Calu3 (cell line): ENCODE measurements at regions not wholly inside any gene's neighbourhood (a gene's known extent, or its start where the extent isn't known, plus 50 kb on each side); places are given as distances from the start of the nearest gene placed in this dataset.

ENCODE experiments used
- BruUV-seq: library from RNA; stranded (reverse); fragments of 400-500 nt; replicated peaks from 2 replicates; lab custom pipeline; 2021; lab: Mats Ljungman, UMichigan
- CTCF ChIA-PET: fragments of 300-600 bp; sonication (Branson Sonifier 250); formaldehyde crosslinking; loops from one replicate; lab custom pipeline; 2022; ENCODE audit warnings: antibody characterized with exemption; lab: Charles Lee
- DNase-seq: peaks from one replicate; pipeline ENCODE4 v3.0.0; 2022
- H3K27ac Mint-ChIP-seq: one replicate; pipeline ENCODE4 v1.8.0; 2022; ENCODE audit warnings: mixed read lengths; ENCODE audit not compliant: unreplicated experiment
- H3K27me3 Mint-ChIP-seq: one replicate; pipeline ENCODE4 v1.8.0; 2022; ENCODE audit warnings: mixed read lengths; ENCODE audit not compliant: unreplicated experiment
- H3K36me3 Mint-ChIP-seq: one replicate; pipeline ENCODE4 v1.8.0; 2022; ENCODE audit warnings: mild to moderate bottlenecking, moderate library complexity, mixed read lengths; ENCODE audit not compliant: insufficient read depth, unreplicated experiment
- H3K4me1 Mint-ChIP-seq: one replicate; pipeline ENCODE4 v1.8.0; 2022; ENCODE audit warnings: mild to moderate bottlenecking, low read depth, mixed read lengths; ENCODE audit not compliant: unreplicated experiment
- H3K4me3 Mint-ChIP-seq: one replicate; pipeline ENCODE4 v1.8.0; 2022; ENCODE audit warnings: mild to moderate bottlenecking, low read depth, moderate library complexity, mixed read lengths; ENCODE audit not compliant: unreplicated experiment
- H3K9me3 Mint-ChIP-seq: one replicate; pipeline ENCODE4 v1.8.0; 2022; ENCODE audit warnings: low read depth, mixed read lengths; ENCODE audit not compliant: unreplicated experiment
- intact Hi-C: fragments of 100-400 bp; cut with micrococcal nuclease; formaldehyde crosslinking; loops from one replicate; pipeline ENCODE4 v1.10.0; 2022; ENCODE audit not compliant: unreplicated experiment
- TF ChIP-seq, protein P1 (sequence below): fragments of 200-600 bp; IDR thresholded peaks from one replicate; pipeline ENCODE4 v1.8.0; 2022; ENCODE audit warnings: antibody characterized with exemption; ENCODE audit not compliant: unreplicated experiment

DNA sequence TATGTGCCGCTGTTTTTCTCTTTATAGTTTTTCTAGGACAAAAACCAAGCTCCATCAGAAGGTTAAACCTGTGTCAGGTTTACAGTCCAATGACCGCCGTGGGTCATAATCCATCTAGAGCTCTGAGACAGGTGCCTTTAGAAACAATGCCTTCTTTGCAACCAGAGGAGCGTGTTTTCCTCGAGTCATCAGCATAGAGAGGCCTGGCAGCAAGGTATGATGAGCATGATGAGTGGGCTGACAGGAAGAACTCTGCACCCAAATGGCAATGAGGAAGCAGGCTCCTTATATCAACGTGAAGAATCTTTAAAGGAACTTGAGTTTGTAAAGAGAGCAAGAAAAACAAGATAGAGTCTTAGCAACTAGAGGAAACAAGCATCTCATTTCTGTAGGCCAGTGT, 60.5 kb upstream of the NUDT4 start:
- peak; percentile 14 for DNase-seq
- H3K4me3 Mint-ChIP-seq, result no peak overlapping the region
- peak overlapping the region; percentile 50 for H3K27ac Mint-ChIP-seq
- BruUV-seq, result no TSS peak
- intact Hi-C loops, result loop anchor here (1.0 to 10.0 kb wide), 3 partner anchors 60 to 292 kb away; partner anchors contain the start of gene NUDT4
- CTCF ChIA-PET, result interaction anchor here (0.7 kb wide), 1 partner anchor 294 kb away, joined by 6 read pairs; no protein-coding TSS in a partner anchor
- H3K9me3 Mint-ChIP-seq, result no peaks in the 10 kb centered on the region
- peaks cover 64% of the 10 kb centered on the region for H3K4me1 Mint-ChIP-seq
- peaks cover 34% of the 10 kb centered on the region for H3K36me3 Mint-ChIP-seq
- H3K27me3 Mint-ChIP-seq, result no peaks in the 10 kb centered on the region
- TF ChIP-seq, protein P1, sequence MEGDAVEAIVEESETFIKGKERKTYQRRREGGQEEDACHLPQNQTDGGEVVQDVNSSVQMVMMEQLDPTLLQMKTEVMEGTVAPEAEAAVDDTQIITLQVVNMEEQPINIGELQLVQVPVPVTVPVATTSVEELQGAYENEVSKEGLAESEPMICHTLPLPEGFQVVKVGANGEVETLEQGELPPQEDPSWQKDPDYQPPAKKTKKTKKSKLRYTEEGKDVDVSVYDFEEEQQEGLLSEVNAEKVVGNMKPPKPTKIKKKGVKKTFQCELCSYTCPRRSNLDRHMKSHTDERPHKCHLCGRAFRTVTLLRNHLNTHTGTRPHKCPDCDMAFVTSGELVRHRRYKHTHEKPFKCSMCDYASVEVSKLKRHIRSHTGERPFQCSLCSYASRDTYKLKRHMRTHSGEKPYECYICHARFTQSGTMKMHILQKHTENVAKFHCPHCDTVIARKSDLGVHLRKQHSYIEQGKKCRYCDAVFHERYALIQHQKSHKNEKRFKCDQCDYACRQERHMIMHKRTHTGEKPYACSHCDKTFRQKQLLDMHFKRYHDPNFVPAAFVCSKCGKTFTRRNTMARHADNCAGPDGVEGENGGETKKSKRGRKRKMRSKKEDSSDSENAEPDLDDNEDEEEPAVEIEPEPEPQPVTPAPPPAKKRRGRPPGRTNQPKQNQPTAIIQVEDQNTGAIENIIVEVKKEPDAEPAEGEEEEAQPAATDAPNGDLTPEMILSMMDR, result no peak

DNA sequence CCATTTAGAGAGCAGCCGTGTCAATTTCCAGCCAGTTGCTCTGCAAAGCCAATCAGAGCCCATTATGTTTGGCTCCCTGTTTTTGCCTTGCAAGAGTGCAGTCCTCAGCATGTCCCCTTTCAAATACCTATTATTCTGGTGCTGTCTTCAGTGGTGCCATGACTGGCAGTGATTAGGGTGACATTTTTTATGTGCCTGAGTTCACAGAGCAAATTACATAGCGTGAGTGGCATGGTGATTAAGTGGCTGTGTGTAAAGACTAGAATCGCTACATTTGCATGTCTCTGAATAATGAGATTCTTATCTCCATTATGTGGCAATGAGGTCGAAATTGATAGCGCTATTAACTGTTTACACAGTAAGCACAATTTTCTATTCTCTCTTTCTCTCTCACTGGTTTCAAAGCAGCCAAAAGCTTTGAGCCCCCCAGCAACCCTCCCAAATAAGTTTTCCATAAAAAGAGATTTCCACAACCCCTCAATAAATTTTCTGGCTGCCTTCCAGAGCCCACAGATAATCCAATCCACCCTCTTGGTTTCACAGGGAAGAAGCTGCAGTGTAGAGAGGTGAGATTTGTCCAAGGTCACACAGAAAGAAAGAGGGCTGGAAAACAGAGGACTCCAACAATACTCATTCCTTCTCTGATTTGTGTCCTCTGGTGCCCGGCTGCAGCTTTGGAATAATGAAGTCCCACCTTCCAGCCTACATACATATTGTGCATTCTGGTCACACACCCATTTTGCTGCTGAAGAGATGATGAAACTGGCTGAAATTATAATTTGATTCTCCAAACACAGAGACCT, 58.8 kb upstream of the NUDT4 start:
- TF ChIP-seq, protein P1, result no peak
- CTCF ChIA-PET, result no interaction called here
- intact Hi-C loops, result loop anchor here (5.0 to 10.0 kb wide), 2 partner anchors 172 to 294 kb away; no protein-coding TSS in a partner anchor
- no peak for DNase-seq
- no TSS peak for BruUV-seq
- Mint-ChIP-seq H3K4me3 (no peak overlapping the region), H3K36me3 (peaks cover 34% of the 10 kb centered on the region), H3K9me3 (no peaks in the 10 kb centered on the region), H3K4me1 (peaks cover 69% of the 10 kb centered on the region), H3K27me3 (no peaks in the 10 kb centered on the region), H3K27ac (peak overlapping the region; percentile 56)

DNA sequence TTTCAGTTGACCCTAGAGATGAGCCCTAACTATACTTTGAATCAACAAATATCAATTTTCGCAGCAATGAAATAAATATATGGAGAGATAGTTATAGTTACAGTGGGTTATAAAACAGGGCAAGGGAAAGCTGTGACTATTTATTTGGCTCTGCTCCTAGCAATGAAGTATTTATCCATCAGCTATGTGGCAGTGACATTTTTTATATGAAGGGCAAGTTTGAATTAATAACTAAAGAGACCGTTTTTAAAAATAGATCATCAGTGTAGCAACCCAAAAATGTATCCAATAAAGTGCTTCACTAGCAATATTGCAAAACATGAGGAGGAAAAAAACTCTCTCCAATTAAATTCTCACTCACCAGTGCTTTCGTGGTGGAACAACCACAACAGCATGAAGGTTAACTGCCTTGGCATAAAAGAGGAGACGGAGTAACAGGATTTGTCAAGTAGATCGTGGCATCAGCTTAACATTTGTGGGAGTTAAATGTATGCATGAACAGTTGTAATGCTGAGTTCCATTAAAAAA, 58.1 kb upstream of the NUDT4 start:
- CTCF ChIA-PET, result no interaction called here
- no TSS peak for BruUV-seq
- no peak overlapping the region for H3K4me3 Mint-ChIP-seq
- TF ChIP-seq, protein P1, result no peak
- DNase-seq, result no peak
- no peaks in the 10 kb centered on the region for H3K27me3 Mint-ChIP-seq
- no peaks in the 10 kb centered on the region for H3K9me3 Mint-ChIP-seq
- H3K36me3 Mint-ChIP-seq, result peaks cover 30% of the 10 kb centered on the region
- H3K27ac Mint-ChIP-seq, result peak overlapping the region; percentile 56
- peaks cover 68% of the 10 kb centered on the region for H3K4me1 Mint-ChIP-seq
- intact Hi-C loops, result loop anchor here (5.0 to 10.0 kb wide), 2 partner anchors 172 to 295 kb away; no protein-coding TSS in a partner anchor

DNA sequence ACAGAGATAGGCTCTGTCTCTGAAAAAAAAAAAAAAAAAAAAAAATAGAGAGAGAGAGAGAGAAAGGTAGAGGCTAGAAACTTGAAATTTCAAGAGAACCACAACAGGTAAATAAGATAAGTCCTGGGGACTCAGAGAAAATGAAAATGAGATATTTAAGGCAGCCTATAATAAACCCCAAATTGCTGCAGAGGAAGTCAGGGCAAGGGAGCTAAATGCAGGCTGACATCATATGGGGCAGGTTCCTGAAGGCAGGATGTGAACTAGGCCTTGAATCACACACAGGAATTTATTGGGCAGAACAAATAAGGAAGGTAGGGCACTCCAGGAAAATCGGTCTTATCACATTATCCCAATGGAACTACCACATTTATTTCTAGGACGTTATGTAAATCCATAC, 54.9 kb upstream of the NUDT4 start:
- no TSS peak for BruUV-seq
- CTCF ChIA-PET, result interaction anchor here (0.6 to 0.7 kb wide), 2 partner anchors 430 to 1114 kb away, joined by 3 read pairs; no protein-coding TSS in a partner anchor
- intact Hi-C loops, result no loop called here
- H3K4me3 Mint-ChIP-seq, result no peak overlapping the region
- H3K4me1 Mint-ChIP-seq, result peaks cover 37% of the 10 kb centered on the region
- H3K36me3 Mint-ChIP-seq, result peaks cover 6% of the 10 kb centered on the region
- no peaks in the 10 kb centered on the region for H3K27me3 Mint-ChIP-seq
- no peaks in the 10 kb centered on the region for H3K9me3 Mint-ChIP-seq
- no peak for DNase-seq
- TF ChIP-seq, protein P1, result no peak
- no peak overlapping the region for H3K27ac Mint-ChIP-seq
